ENCODE measurements at regions not wholly inside any gene's neighbourhood (a gene's known extent, or its start where the extent isn't known, plus 50 kb on each side); places are given as distances from the start of the nearest gene placed in this dataset.
"Not testable (repeated sequence)": the region's sequence is repeated elsewhere in the genome, so short reads cannot be mapped to it uniquely, and the experiment has no call there.

GRCh38 chr10:38209748-38210147, 115.6 kb downstream of the ZNF37A start:
- not testable (repeated sequence) for TF ChIP-seq CTCF (IDR thresholded peaks at IDR 0.05); POLR2A (IDR thresholded peaks at IDR 0.05); EP300 (IDR thresholded peaks at IDR 0.05; ENCODE audit: low read depth)
